ENCODE measurements at regions not wholly inside any gene's neighbourhood (a gene's known extent, or its start where the extent isn't known, plus 50 kb on each side); places are given as distances from the start of the nearest gene placed in this dataset.

GRCh38 chr5:31048282-31049270 lies 144.9 kb upstream of the CDH6 start:
- peak in 2 of 3 donors; percentile 51 to 63 for DNase-seq

DNA sequence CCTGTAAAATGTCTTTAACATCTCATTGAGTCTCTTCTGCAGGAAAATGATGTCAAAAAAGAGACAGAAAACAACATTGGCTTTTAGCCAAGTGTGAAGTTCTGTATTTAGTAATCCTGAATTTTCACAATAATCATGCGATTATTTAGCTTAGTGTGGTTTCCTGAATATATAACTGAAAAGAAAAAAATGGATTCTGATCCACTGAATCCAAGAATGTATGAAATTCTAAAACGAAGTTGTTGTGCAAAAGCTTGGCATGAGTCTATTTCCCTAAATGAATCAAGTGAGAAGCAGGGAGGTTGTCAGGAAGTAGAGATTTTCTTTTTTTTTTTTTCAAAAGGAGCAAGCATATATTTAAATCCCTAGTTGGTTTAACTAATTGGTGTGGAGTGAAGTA lies 145.9 kb upstream of the CDH6 start:
- DNase-seq: no peak

DNA sequence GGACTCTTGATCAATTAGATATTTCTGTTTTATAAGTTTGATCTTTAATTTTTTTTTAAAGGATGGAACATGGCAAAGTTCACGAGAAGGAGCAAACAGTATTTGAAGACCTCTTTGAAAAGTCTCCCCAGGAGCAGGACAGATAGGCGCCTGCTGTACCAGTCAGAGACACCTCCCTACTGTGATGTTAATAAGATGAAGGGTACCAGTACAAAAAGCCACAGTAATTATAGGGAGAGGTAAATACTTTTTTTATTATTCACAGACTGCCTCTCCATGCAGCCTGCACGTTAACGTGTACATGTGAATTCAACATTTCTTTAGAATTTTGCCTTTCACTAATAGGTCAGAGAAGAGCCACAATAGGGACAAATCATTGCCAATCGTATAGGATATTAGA lies 146.5 kb upstream of the CDH6 start:
- no peak for DNase-seq

- DNase-seq: no peak
These were observed 157.1 kb upstream of the CDH6 start for GRCh38 chr5:31036411-31036810.

DNA sequence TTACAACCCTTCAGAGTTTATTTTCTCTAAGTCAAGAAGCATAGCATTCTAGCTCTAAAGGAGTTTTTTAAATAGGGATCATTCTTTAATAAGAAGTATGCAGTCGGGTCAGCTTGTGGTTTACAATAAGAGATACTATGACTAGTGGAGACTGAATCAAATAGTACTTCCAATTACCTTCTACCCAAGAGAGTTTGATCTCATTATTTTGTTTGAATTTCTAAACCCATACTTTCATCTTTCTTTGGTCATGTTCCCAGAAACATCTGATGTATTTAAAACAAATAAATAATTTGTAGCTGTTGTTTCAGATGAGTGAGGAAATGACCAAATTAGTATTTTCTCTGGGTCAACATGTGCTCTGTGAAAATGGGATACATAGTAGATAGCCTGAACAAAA lies 160.2 kb upstream of the CDH6 start:
- no peak for DNase-seq

DNA sequence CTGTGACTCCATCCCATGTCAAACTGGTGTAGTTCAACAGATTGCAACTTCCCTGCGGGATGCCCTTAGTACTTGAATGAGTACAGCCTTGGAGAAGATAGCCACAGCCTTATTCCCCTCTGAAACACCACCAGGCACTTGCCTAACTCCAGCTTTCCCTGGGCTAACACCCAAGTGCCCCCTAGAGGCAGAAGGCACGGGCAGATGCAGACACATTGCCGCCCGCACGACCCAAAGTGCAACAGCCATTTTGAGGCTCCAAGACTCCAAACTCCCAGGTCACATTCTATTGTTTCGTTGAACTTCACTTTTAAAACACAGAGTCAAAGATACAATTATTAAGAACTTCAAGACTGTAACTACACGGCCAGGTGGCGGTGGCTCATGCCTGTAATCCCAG lies 163.6 kb upstream of the CDH6 start:
- no peak for DNase-seq

DNA sequence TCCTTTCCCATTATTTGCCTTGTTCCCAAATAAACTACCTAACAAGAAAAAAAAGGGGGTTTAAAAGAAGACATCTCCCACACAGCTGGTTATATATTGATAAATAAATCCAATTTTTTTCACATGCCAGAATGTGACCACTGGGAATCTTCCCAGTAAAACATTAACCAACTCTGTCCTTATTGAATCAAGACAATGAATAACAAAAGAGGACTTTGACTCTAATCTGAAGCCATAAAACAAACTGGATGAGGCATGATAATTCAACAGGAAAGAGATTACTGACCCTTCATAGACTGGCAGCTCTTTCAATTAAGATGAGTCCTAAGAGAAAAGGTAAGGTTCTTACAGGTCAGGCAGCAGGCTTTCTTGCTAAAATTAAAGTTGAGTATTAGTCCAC lies 165.8 kb upstream of the CDH6 start:
- no peak for DNase-seq

DNA sequence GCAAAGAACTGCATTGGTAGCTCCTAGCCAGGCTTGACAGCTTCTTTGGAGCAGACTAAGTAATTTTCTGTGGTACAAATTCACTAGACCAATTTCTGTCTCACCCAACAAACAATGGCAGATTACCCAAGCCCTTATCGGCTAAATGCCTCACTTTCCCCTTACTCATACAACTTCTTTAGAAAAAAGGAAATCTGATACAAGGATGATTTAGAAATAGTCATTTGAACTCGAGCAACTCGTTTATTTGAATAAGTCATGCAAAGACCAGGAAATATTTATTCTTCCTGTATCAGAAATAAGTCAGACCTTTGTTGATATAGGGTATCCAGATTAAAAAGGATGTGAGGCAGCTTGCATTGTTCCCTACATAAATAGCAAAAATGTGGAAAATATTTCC lies 170.4 kb upstream of the CDH6 start:
- peak in 1 of 3 donors; percentile 2 for DNase-seq

GRCh38 chr5:31021181-31021624 lies 172.3 kb upstream of the CDH6 start:
- DNase-seq: no peak

DNA sequence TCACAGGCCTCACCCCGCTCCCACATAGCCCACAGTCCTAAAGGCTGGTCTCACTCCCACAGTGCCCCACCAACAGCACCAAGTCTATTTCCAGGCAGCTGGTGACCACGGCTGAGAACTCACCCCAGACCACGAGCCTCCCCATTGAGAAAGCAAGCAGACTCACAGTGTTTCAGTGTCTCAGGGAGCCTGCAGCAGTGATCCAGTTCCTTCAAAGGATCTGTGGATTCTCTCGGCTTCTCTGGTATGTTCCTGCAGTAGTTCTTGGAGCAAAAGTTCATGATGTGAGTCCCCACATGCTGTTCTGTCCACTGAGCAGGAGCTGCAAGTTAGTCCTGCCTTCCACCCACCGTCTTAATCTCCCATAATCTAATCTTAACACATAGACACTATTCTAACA lies 185.3 kb upstream of the CDH6 start:
- DNase-seq: no peak

DNA sequence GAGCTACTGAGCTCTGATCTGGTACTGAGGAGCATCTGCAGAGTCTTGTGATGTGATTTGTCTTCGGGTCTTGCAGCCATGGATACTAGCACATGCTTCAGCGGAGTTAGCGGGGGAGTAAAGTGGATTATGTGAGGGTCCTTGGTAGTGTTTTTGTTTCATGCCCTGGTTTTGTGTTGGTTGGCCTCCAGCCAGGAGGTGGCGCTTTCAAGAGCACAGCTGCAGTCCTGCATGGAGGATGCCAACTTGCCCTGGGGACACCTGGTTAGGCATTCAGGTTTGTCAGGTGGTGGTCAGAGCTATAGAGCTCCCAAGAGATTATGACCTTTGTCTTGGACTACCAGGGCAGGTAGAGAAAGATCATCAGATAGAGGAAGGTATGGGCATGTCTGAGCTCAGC lies 185.8 kb upstream of the CDH6 start:
- no peak for DNase-seq

GRCh38 chr5:31000287-31000686 lies 193.2 kb upstream of the CDH6 start:
- DNase-seq: no peak

DNA sequence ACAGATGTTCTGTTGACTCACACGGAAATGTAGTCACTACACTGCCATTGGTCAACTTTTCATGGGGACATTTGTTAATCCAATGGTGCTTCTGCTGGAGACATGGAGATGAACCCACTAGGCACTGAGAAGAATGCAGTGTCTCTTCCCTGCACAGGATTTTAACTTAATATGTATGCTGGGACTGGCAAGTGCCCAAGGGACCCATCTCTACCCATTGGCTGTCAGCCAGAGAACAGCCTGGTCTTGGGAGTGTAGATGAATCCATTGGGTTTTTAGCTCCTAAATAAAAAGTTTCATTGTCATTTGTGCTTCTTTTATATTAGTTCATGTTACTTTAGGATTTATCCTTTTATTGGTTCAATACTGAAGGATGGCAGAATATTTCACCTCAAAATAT lies 195.8 kb upstream of the CDH6 start:
- no peak for DNase-seq

DNA sequence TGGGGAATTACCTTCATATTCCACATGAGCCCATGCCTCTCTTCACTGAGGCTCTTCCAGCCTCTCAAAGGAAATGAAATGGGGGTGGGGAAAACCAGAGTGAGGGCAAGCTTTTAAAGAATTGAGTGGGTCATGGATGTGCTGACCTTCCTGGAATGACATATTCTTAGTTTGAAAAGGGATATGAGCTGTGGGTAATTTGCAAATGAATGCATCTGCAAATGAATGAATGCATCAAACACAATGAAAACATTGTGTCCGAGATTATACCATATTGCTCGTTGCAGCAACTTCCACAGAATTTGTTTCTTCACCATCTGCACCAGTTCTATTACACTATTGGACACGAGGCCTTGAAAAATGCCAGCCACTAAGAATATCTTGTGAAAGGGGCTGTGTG lies 198.6 kb upstream of the CDH6 start:
- DNase-seq: no peak

DNA sequence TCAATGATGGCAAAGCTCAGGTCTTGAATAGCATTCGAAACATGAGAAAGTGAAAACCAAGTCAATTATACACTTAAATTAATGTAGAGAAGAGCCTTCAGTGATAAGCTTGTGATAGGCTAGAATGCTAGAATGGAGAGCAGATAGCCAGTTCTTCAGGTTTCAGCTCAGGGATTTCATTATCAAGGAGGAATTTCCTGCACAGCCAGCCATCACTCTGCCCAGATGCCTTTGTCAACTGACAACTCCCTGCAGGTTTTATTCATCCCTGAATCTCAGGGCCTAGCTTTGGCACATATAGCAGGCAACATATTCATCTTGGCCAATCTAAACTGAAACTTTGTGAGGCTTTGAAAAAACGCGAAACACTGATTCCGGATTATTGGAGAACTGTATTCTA lies 199.3 kb upstream of the CDH6 start:
- no peak for DNase-seq

DNA sequence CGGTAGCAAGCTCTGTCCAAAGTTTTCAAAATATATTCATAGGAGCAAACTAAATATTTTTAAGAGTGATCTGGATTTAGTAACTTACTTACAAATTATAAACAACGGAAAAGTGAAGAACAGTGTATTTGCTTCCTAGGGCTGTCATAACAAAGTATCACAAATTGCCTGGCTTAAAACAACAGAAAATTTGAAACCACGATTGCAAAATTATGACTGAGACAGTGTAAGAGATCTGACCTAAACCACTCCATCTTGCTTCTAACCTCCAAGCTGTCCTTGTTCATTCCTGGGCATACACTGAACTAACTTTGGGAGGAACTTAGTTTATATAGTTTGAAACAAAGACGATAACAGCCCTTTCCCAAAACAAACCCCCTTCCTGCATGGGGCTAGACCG lies 202.0 kb upstream of the CDH6 start:
- DNase-seq: no peak

DNA sequence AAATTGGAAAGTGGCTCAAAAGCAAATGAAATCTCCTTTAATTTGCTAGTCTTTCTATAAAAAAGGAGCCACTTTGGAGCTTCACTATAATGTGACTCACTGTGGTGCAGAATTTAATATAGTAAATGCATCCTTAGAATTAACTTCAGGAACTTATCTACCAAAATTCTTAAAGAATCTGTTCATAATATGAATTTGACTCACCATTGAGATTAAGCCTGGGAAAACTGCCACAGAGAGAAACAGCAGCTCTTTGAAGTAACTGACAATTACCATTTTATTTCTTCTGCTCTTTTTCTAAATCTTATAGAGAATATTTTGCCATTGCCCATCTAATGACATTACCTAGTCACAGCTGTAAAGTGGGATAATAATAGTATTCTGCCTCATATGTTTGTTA lies 211.9 kb upstream of the CDH6 start:
- no peak for DNase-seq

GRCh38 chr5:30968971-30969370 lies 224.5 kb upstream of the CDH6 start:
- no peak for DNase-seq

GRCh38 chr5:30960036-30960435 lies 233.4 kb upstream of the CDH6 start:
- DNase-seq: no peak

DNA sequence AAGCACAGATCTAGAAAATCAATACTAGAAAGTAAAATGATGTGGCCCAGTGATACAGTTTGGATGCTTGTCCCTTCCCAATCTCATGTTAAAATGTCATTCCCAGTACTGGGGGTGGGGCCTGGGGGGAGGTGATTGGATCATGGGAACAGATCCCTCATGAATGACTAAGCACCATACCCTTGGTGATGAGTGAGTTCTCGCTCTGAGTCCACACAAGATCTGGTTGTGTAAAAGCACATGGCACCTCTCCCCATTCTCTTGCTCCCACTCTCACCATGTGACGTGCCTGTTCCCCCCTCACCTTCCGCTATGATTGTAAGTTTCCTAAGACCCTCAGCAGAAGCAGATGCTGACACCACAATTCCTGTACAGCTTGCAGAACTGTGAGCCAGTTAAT lies 234.2 kb upstream of the CDH6 start:
- DNase-seq: no peak

- no peak for DNase-seq
These were observed 235.9 kb upstream of the CDH6 start for GRCh38 chr5:30957591-30957990.

GRCh38 chr5:30956251-30956650 lies 237.2 kb upstream of the CDH6 start:
- no peak for DNase-seq

GRCh38 chr5:30937070-30937469 lies 256.4 kb upstream of the CDH6 start:
- no peak for DNase-seq

DNA sequence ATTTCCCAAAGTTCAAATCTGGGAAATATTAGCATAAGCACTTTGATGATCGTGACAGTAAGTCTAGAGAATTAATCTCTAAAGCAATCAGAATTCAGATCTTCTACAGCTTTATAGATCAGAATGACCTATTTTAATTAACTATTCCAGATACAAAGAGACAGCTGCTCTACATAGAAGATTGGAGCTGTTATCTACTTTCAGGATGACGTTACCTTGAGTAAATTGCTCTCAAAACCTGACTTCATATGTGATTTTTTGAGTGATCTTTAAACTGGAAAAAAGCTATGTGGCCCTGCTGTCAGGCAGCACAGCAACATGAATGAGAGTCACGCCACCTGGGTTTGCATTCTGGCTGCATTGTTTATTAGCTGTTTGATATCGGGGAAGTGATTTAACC lies 259.9 kb upstream of the CDH6 start:
- no peak for DNase-seq

Measured in muscle of back (tissue), 3 donors.